ENCODE measurements at regions not wholly inside any gene's neighbourhood (a gene's known extent, or its start where the extent isn't known, plus 50 kb on each side); places are given as distances from the start of the nearest gene placed in this dataset.

DNA sequence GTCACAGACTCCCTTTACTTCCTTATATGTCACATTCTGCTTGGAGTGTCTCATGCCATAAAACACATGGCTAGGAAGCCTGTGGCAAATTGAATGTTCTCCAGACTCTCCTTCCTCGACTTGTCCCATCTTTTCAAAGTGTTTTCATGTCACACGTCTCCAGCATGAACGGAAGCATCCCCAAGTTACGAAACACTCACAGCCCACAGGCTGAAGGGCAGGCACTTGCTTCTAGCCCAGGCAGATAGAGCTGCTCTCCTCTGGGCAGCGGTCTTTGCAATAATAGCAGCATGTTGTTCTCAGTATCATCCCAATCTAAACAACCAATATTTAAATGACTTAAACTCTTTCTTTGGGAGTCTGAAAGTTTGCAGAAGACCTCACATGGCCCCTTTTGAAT lies 85.3 kb upstream of the ADAMTS9 start:
- intact Hi-C loops (cut with DNase I), result no loop called here
- H3K4me1 ChIP-seq (ENCODE audit: insufficient read depth), result peaks cover 3% of the 10 kb centered on the region
- no peaks in the 10 kb centered on the region for H3K27me3 ChIP-seq
- H3K27ac ChIP-seq, result no peak overlapping the region
- DNase-seq, result no peak
- no peaks in the 10 kb centered on the region for H3K9me3 ChIP-seq
- H3K4me3 ChIP-seq, result no peak overlapping the region
- H3K36me3 ChIP-seq, result no peaks in the 10 kb centered on the region
- 75 to 89% (median 86%) methylated on average over 5 of the region's 5 CpGs for WGBS, 3 donors
- TF ChIP-seq EP300 (IDR thresholded peaks at IDR 0.05) (no peak), CTCF (IDR thresholded peaks at IDR 0.05) (no peak), POLR2A (IDR thresholded peaks at IDR 0.05) (no peak)

- no peak for TF ChIP-seq POLR2A (IDR thresholded peaks at IDR 0.05)
- intact Hi-C loops (cut with DNase I), result no loop called here
- WGBS, 3 donors, result 23 to 38% (median 24%) methylated on average over 4 of the region's 4 CpGs
- Histone ChIP-seq H3K4me1 (ENCODE audit: insufficient read depth) (peaks cover 15% of the 10 kb centered on the region), H3K27me3 (no peaks in the 10 kb centered on the region), H3K27ac (no peak overlapping the region), H3K4me3 (no peak overlapping the region), H3K9me3 (no peaks in the 10 kb centered on the region), H3K36me3 (no peaks in the 10 kb centered on the region)
- no peak for DNase-seq
Observed at GRCh38 chr3:64766440-64766839, 78.6 kb upstream of the ADAMTS9 start.

DNA sequence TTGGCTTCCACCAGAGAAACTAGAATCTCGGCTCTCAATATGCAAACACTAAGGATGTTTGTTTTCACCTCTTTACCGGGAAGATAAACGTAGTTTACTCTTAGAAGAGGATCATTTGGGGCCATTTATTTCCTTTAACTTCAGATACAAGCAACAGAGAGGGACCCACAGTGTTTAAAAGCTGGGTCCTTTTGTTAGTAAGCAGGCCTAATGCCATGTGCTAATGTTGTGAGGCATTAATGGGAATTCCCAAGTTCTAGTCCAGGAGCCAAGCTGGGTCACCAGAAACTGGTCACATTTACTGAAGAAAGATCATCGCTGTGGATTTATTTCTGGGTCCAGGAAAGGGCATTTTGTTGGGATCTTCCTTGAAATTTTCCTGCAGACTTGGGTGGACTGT lies 78.1 kb upstream of the ADAMTS9 start:
- no peak for TF ChIP-seq POLR2A (IDR thresholded peaks at IDR 0.05)
- no peak for TF ChIP-seq EP300 (IDR thresholded peaks at IDR 0.05)
- TF ChIP-seq CTCF (IDR thresholded peaks at IDR 0.05), result no peak
- no peak overlapping the region for H3K4me3 ChIP-seq
- 40 to 60% (median 56%) methylated on average over 4 of the region's 4 CpGs for WGBS, 3 donors
- H3K27me3 ChIP-seq, result no peaks in the 10 kb centered on the region
- no peaks in the 10 kb centered on the region for H3K36me3 ChIP-seq
- no peak overlapping the region for H3K27ac ChIP-seq
- intact Hi-C loops (cut with DNase I), result no loop called here
- no peak for DNase-seq
- H3K9me3 ChIP-seq, result no peaks in the 10 kb centered on the region
- peaks cover 15% of the 10 kb centered on the region for H3K4me1 ChIP-seq (ENCODE audit: insufficient read depth)

GRCh38 chr3:64764386-64764929 lies 76.7 kb upstream of the ADAMTS9 start:
- H3K4me3 ChIP-seq, result no peak overlapping the region
- H3K27me3 ChIP-seq, result no peaks in the 10 kb centered on the region
- H3K4me1 ChIP-seq (ENCODE audit: insufficient read depth), result peaks cover 19% of the 10 kb centered on the region
- no peak overlapping the region for H3K27ac ChIP-seq
- no peaks in the 10 kb centered on the region for H3K9me3 ChIP-seq
- no peaks in the 10 kb centered on the region for H3K36me3 ChIP-seq
- WGBS, 3 donors, result 79 to 95% (median 90%) methylated on average over 6 of the region's 6 CpGs
- no peak for DNase-seq
- intact Hi-C loops (cut with DNase I), result no loop called here
- TF ChIP-seq EP300 (IDR thresholded peaks at IDR 0.05) (no peak), POLR2A (IDR thresholded peaks at IDR 0.05) (no peak), CTCF (IDR thresholded peaks at IDR 0.05) (no peak)

GRCh38 chr3:64763980-64764379 lies 76.2 kb upstream of the ADAMTS9 start:
- Histone ChIP-seq H3K27ac (no peak overlapping the region), H3K4me1 (ENCODE audit: insufficient read depth) (peaks cover 21% of the 10 kb centered on the region), H3K4me3 (no peak overlapping the region), H3K27me3 (no peaks in the 10 kb centered on the region), H3K9me3 (no peaks in the 10 kb centered on the region), H3K36me3 (no peaks in the 10 kb centered on the region)
- TF ChIP-seq CTCF (IDR thresholded peaks at IDR 0.05), result no peak
- TF ChIP-seq EP300 (IDR thresholded peaks at IDR 0.05), result no peak
- no peak for TF ChIP-seq POLR2A (IDR thresholded peaks at IDR 0.05)
- intact Hi-C loops (cut with DNase I), result no loop called here
- no peak for DNase-seq

All from ovary (tissue), 7 donors.